Endothelial cell of umbilical vein (primary cell): ENCODE measurements at regions not wholly inside any gene's neighbourhood (a gene's known extent, or its start where the extent isn't known, plus 50 kb on each side); places are given as distances from the start of the nearest gene placed in this dataset.

Source experiments
- BruUV-seq: library from RNA; stranded (reverse); fragments of 400-500 nt; replicated peaks from 2 replicates; lab custom pipeline; 2021; lab: Mats Ljungman, UMichigan
- CTCF ChIA-PET: fragments of 300-600, 350-600 bp; sonication (Branson Sonifier 250); formaldehyde crosslinking; loops from one replicate; lab custom pipeline; 2021; ENCODE audit warnings: antibody characterized with exemption, inconsistent platforms; lab: Charles Lee
- POLR2A ChIA-PET: fragments of 300-600, 350-600 bp; sonication (Branson Sonifier 250); formaldehyde crosslinking; loops from one replicate; lab custom pipeline; 2021; ENCODE audit warnings: antibody characterized with exemption, inconsistent platforms; lab: Charles Lee
- DNase-seq: peaks from one replicate; pipeline ENCODE4 v3.0.0-alpha.2; 2011; ENCODE audit warnings: low read depth, low spot score
- FAIRE-seq: peaks from 2 replicates; lab custom pipeline; 2011; peaks lifted over from hg19 to GRCh38; lab: Jason Lieb, UNC
- H2AFZ ChIP-seq: 2 replicates; pipeline ENCODE4 v1.6.0; 2012; ENCODE audit warnings: low read depth, low read length, control low read depth, inconsistent platforms
- H3K27ac ChIP-seq: 2 replicates; pipeline ENCODE4 v1.5.1; 2011; ENCODE audit warnings: low read depth, mild to moderate bottlenecking, control low read depth, low read length, moderate library complexity; ENCODE audit not compliant: insufficient read depth
- H3K27me3 ChIP-seq, 2 experiments: 2 replicates each; pipeline versions ENCODE4 v1.6.0 to v1.6.1; 2011; ENCODE audit warnings: low read length in 2 of 2, mixed read lengths in 1 of 2; ENCODE audit not compliant: control insufficient read depth in 2 of 2, insufficient read depth in 2 of 2
- H3K36me3 ChIP-seq, 2 experiments: 2 replicates in 1 of 2; 3 replicates in 1 of 2; pipeline ENCODE4 v1.5.1; 2011; ENCODE audit warnings: low read length in 2 of 2, mild to moderate bottlenecking in 1 of 2, moderate library complexity in 1 of 2; ENCODE audit not compliant: control insufficient read depth in 2 of 2, insufficient read depth in 2 of 2; ENCODE audit errors: extremely low read depth in 1 of 2
- H3K4me1 ChIP-seq: 3 replicates; pipeline ENCODE4 v1.5.1; 2011; ENCODE audit warnings: mild to moderate bottlenecking, low read length; ENCODE audit not compliant: control insufficient read depth, insufficient read depth; ENCODE audit errors: extremely low read depth
- H3K4me2 ChIP-seq: 2 replicates; pipeline ENCODE4 v1.6.1; 2011; ENCODE audit warnings: low read length, control low read depth, mixed read lengths; ENCODE audit not compliant: insufficient read depth
- H3K4me3 ChIP-seq, 3 experiments: fragments of 200-600 bp in 1 of 3; sonication (generic), shearing (Covaris generic) in 1 of 3; replicated peaks in 1 of 3; 2 replicates each; pipeline ENCODE4 v1.5.1; 2011 to 2016; ENCODE audit warnings: control low read depth in 3 of 3, low read length in 3 of 3, mild to moderate bottlenecking in 2 of 3, inconsistent platforms in 1 of 3, low read depth in 1 of 3, moderate library complexity in 1 of 3; ENCODE audit not compliant: insufficient read depth in 1 of 3
- H3K79me2 ChIP-seq: 2 replicates; pipeline ENCODE4 v1.6.0; 2012; ENCODE audit warnings: low read length, inconsistent platforms; ENCODE audit not compliant: control insufficient read depth, insufficient read depth
- H3K9ac ChIP-seq: replicated peaks from 2 replicates; pipeline ENCODE3; 2011; ENCODE audit warnings: low read length, control low read depth; ENCODE audit not compliant: insufficient read depth; ENCODE audit errors: extremely low read depth
- H3K9me1 ChIP-seq: replicated peaks from 3 replicates; pipeline ENCODE4 v1.6.0; 2011; ENCODE audit warnings: mild to moderate bottlenecking, low read length; ENCODE audit not compliant: control insufficient read depth, insufficient read depth; ENCODE audit errors: extremely low read depth
- H3K9me3 ChIP-seq: replicated peaks from 2 replicates; pipeline ENCODE4 v1.5.1; 2012; ENCODE audit warnings: low read length, inconsistent platforms; ENCODE audit not compliant: control insufficient read depth, insufficient read depth
- H4K20me1 ChIP-seq: replicated peaks from 2 replicates; pipeline ENCODE3; 2011; ENCODE audit warnings: mild to moderate bottlenecking, low read length; ENCODE audit not compliant: control insufficient read depth, insufficient read depth; ENCODE audit errors: extremely low read depth
- EZH2 ChIP-seq: IDR thresholded peaks from 2 replicates; pipeline ENCODE4 v1.6.1; 2012; ENCODE audit warnings: borderline replicate concordance, low read depth, mild to moderate bottlenecking, moderate library complexity, low read length, inconsistent platforms; ENCODE audit not compliant: severe bottlenecking
- FOS ChIP-seq: IDR thresholded peaks from 2 replicates; pipeline ENCODE4 v1.6.1; 2011; ENCODE audit warnings: mild to moderate bottlenecking, low read length, moderate library complexity, borderline replicate concordance; ENCODE audit not compliant: insufficient read depth
- GATA2 ChIP-seq: IDR thresholded peaks from 2 replicates; pipeline ENCODE4 v1.7.0; 2011; ENCODE audit warnings: low read depth, mild to moderate bottlenecking, moderate library complexity, mixed read lengths, low read length; ENCODE audit not compliant: insufficient read length, insufficient read depth
- JUN ChIP-seq: IDR thresholded peaks from 2 replicates; pipeline ENCODE4 v1.6.1; 2011; ENCODE audit warnings: borderline replicate concordance, low read depth; ENCODE audit not compliant: insufficient read length, insufficient read depth
- MYC ChIP-seq: IDR thresholded peaks from one replicate; pipeline ENCODE4 v1.6.1; 2011; ENCODE audit warnings: mild to moderate bottlenecking, low read depth, low read length
- POLR2A ChIP-seq: IDR thresholded peaks from 2 replicates; pipeline ENCODE4 v1.6.1; 2012; ENCODE audit warnings: low read depth, mild to moderate bottlenecking, control low read depth, low read length
- POLR2AphosphoS5 ChIP-seq: IDR thresholded peaks from 2 replicates; pipeline ENCODE4 v1.6.1; 2012; ENCODE audit warnings: low read depth, mild to moderate bottlenecking, control low read depth, low read length, moderate library complexity; ENCODE audit not compliant: insufficient read depth
- dilution Hi-C: fragments of 300-500 bp; cut with MboI; formaldehyde crosslinking; loops from one replicate; pipeline ENCODE4 v1.15.0; 2019; ENCODE audit warnings: low sequenced_read_pairs; ENCODE audit not compliant: extremely low pct_ligation_motif_present
- intact Hi-C: fragments of 100-400 bp; cut with micrococcal nuclease; formaldehyde crosslinking; loops from one replicate; pipeline ENCODE4 v1.10.0; 2022
- TF ChIP-seq, protein P1 (sequence below): IDR thresholded peaks from 2 replicates; pipeline ENCODE4 v1.6.1; 2011; ENCODE audit not compliant: insufficient read depth, insufficient read length
- TF ChIP-seq, protein P2 (sequence below), 2 donors: IDR thresholded peaks; 1 replicate in 1 of 2; 2 replicates in 1 of 2; pipeline ENCODE4 v1.5.1; 2011; ENCODE audit warnings: low read length in 2 of 2, mild to moderate bottlenecking in 2 of 2, moderate library complexity in 2 of 2, control low read depth in 1 of 2, inconsistent platforms in 1 of 2, low read depth in 1 of 2; ENCODE audit not compliant: insufficient read depth in 1 of 2; ENCODE audit errors: extremely low read depth in 1 of 2

GRCh38 chr1:36723813-36724212, 241.1 kb upstream of the CSF3R start:
- CTCF ChIA-PET, result no interaction called here
- POLR2A ChIA-PET, result no interaction called here

More at GRCh38 chr1:36723813-36724212, 241.1 kb upstream of the CSF3R start:
- Histone ChIP-seq H4K20me1 (no peaks in the 10 kb centered on the region), H3K27ac (no peak overlapping the region), H3K9ac (no peak overlapping the region), H3K4me1 (no peaks in the 10 kb centered on the region), H3K36me3 (no peaks in the 10 kb centered on the region), H3K79me2 (no peaks in the 10 kb centered on the region), H3K9me3 (no peaks in the 10 kb centered on the region), H3K4me2 (no peak overlapping the region), H3K27me3 (peaks cover 0 to 3% of the 10 kb centered on the region in 2 experiments), H2AFZ (no peak overlapping the region), H3K9me1 (no peaks in the 10 kb centered on the region), H3K4me3 (no peak overlapping the region)
- intact Hi-C loops, result no loop called here
- BruUV-seq, result no TSS peak
- dilution Hi-C loops, result no loop called here
- no peak for FAIRE-seq
- no peak for TF ChIP-seq POLR2A
- TF ChIP-seq POLR2AphosphoS5, result no peak
- TF ChIP-seq JUN, result no peak
- TF ChIP-seq GATA2, result no peak
- TF ChIP-seq EZH2, result no peak
- TF ChIP-seq FOS, result no peak
- TF ChIP-seq, protein P1, sequence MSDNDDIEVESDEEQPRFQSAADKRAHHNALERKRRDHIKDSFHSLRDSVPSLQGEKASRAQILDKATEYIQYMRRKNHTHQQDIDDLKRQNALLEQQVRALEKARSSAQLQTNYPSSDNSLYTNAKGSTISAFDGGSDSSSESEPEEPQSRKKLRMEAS, result no peak
- no peak for TF ChIP-seq MYC
- TF ChIP-seq, protein P2, sequence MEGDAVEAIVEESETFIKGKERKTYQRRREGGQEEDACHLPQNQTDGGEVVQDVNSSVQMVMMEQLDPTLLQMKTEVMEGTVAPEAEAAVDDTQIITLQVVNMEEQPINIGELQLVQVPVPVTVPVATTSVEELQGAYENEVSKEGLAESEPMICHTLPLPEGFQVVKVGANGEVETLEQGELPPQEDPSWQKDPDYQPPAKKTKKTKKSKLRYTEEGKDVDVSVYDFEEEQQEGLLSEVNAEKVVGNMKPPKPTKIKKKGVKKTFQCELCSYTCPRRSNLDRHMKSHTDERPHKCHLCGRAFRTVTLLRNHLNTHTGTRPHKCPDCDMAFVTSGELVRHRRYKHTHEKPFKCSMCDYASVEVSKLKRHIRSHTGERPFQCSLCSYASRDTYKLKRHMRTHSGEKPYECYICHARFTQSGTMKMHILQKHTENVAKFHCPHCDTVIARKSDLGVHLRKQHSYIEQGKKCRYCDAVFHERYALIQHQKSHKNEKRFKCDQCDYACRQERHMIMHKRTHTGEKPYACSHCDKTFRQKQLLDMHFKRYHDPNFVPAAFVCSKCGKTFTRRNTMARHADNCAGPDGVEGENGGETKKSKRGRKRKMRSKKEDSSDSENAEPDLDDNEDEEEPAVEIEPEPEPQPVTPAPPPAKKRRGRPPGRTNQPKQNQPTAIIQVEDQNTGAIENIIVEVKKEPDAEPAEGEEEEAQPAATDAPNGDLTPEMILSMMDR (IDR thresholded peaks at IDR 0.05; ENCODE audit: extremely low read depth in 1 of 2, insufficient read depth in 1 of 2, low read depth in 1 of 2, low read length in 2 of 2), result no peak
- no peak for DNase-seq
